Anterior cingulate cortex (tissue), 58 donors: ENCODE measurements at regions not wholly inside any gene's neighbourhood (a gene's known extent, or its start where the extent isn't known, plus 50 kb on each side); places are given as distances from the start of the nearest gene placed in this dataset.
A peak's percentile ranks its signal among the peaks of the same experiment; 100 is the strongest.

Source experiments
- DNase-seq, 58 donors: peaks; one replicate each; lab custom pipeline; 2025; lab: John Stamatoyannopoulos, UW

- DNase-seq = no peak
These were observed 115.4 kb downstream of the ADRB2 start for GRCh38 chr5:148941810-148942209.

- DNase-seq = peak in 39 of 58 donors; percentile 2 to 63 (median 18)
These were observed 112.9 kb downstream of the SH3TC2 start for GRCh38 chr5:148949841-148950470.

GRCh38 chr5:148950471-148950863 is 112.4 kb downstream of the SH3TC2 start:
- DNase-seq = no peak

- no peak for DNase-seq
These were observed 112.0 kb downstream of the SH3TC2 start for GRCh38 chr5:148950892-148951291.

- no peak for DNase-seq
These were observed 111.2 kb downstream of the SH3TC2 start for GRCh38 chr5:148951612-148952011.

GRCh38 chr5:148952097-148952867 is 110.6 kb downstream of the SH3TC2 start:
- DNase-seq = no peak

- DNase-seq = no peak
These were observed 109.2 kb downstream of the SH3TC2 start for GRCh38 chr5:148953711-148954110.
